ENCODE measurements at regions not wholly inside any gene's neighbourhood (a gene's known extent, or its start where the extent isn't known, plus 50 kb on each side); places are given as distances from the start of the nearest gene placed in this dataset.

GRCh38 chr6:90450268-90450953 is 136.5 kb downstream of the MAP3K7 start:
- TF ChIP-seq, protein P1, sequence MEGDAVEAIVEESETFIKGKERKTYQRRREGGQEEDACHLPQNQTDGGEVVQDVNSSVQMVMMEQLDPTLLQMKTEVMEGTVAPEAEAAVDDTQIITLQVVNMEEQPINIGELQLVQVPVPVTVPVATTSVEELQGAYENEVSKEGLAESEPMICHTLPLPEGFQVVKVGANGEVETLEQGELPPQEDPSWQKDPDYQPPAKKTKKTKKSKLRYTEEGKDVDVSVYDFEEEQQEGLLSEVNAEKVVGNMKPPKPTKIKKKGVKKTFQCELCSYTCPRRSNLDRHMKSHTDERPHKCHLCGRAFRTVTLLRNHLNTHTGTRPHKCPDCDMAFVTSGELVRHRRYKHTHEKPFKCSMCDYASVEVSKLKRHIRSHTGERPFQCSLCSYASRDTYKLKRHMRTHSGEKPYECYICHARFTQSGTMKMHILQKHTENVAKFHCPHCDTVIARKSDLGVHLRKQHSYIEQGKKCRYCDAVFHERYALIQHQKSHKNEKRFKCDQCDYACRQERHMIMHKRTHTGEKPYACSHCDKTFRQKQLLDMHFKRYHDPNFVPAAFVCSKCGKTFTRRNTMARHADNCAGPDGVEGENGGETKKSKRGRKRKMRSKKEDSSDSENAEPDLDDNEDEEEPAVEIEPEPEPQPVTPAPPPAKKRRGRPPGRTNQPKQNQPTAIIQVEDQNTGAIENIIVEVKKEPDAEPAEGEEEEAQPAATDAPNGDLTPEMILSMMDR (IDR thresholded peaks at IDR 0.05; ENCODE audit: poor library complexity, severe bottlenecking) = no peak
- Histone ChIP-seq H3K27ac (ENCODE audit: poor library complexity, severe bottlenecking) (no peak overlapping the region), H3K27me3 (ENCODE audit: insufficient read depth, poor library complexity, severe bottlenecking) (no peaks in the 10 kb centered on the region), H3K4me1 (ENCODE audit: insufficient read depth, poor library complexity, severe bottlenecking) (peaks cover 8% of the 10 kb centered on the region), H3K4me3 (ENCODE audit: severe bottlenecking) (no peak overlapping the region), H3K36me3 (ENCODE audit: low read depth) (no peaks in the 10 kb centered on the region), H3K9me3 (ENCODE audit: severe bottlenecking) (no peaks in the 10 kb centered on the region)
- ATAC-seq (ENCODE audit: low read depth) (no peak), DNase-seq (ENCODE audit: low spot score) (no peak)

DNA sequence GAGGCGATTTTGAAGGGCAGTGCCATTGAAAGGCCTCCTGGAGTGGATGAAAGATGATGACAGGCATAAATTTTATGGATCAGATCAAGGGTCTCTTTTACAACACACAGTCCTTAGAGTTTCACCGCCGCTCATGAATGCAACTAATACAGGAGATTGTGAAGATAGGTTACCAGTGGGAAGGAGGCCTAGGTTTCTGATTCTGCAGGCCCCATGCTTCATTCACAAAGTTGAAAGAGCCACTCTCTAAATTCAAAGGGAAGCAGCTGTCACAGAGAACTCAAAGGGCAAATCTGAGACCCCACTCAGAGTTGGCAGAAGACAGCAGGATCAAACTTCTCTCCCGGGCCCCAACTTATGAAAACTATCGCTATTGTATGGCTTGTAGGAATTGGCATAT is 137.6 kb downstream of the MAP3K7 start:
- no peaks in the 10 kb centered on the region for H3K36me3 ChIP-seq (ENCODE audit: low read depth)
- no peaks in the 10 kb centered on the region for H3K27me3 ChIP-seq (ENCODE audit: insufficient read depth, poor library complexity, severe bottlenecking)
- no peak for ATAC-seq (ENCODE audit: low read depth)
- no peaks in the 10 kb centered on the region for H3K9me3 ChIP-seq (ENCODE audit: severe bottlenecking)
- no peak for DNase-seq (ENCODE audit: low spot score)
- TF ChIP-seq, protein P1 (IDR thresholded peaks at IDR 0.05; ENCODE audit: poor library complexity, severe bottlenecking) = no peak
- H3K27ac ChIP-seq (ENCODE audit: poor library complexity, severe bottlenecking) = no peak overlapping the region
- H3K4me1 ChIP-seq (ENCODE audit: insufficient read depth, poor library complexity, severe bottlenecking) = peaks cover under 1% of the 10 kb centered on the region
- no peak overlapping the region for H3K4me3 ChIP-seq (ENCODE audit: severe bottlenecking)

GRCh38 chr6:90448836-90449235 is 138.0 kb downstream of the MAP3K7 start:
- H3K9me3 ChIP-seq (ENCODE audit: severe bottlenecking) = no peaks in the 10 kb centered on the region
- ATAC-seq (ENCODE audit: low read depth) (no peak), DNase-seq (ENCODE audit: low spot score) (no peak)
- no peaks in the 10 kb centered on the region for H3K36me3 ChIP-seq (ENCODE audit: low read depth)
- TF ChIP-seq, protein P1 (IDR thresholded peaks at IDR 0.05; ENCODE audit: poor library complexity, severe bottlenecking) = no peak
- no peak overlapping the region for H3K27ac ChIP-seq (ENCODE audit: poor library complexity, severe bottlenecking)
- H3K27me3 ChIP-seq (ENCODE audit: insufficient read depth, poor library complexity, severe bottlenecking) = no peaks in the 10 kb centered on the region
- no peaks in the 10 kb centered on the region for H3K4me1 ChIP-seq (ENCODE audit: insufficient read depth, poor library complexity, severe bottlenecking)
- no peak overlapping the region for H3K4me3 ChIP-seq (ENCODE audit: severe bottlenecking)

DNA sequence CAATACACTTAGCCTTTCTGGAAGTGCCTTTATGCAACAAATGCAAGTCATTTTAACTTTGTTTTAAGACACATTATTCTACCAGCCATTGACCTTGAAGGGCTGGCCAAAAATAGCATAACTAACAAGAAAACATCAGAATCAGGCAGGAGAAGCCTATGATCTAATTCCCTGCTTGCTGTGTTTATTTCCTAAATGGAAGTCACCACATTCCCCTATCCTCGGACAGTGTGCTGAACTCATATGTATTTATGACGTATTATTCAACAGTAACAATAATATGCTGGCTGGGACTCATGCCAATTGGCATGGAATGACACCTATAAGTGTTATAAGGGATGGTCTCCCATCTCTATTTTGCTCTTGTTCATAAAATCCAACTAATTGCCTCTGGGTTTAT is 140.7 kb downstream of the MAP3K7 start:
- ATAC-seq (ENCODE audit: low read depth) (no peak; the same call in 2 of the 3 replicates), DNase-seq (ENCODE audit: low spot score) (no peak)
- H3K9me3 ChIP-seq (ENCODE audit: severe bottlenecking) = no peaks in the 10 kb centered on the region
- no peaks in the 10 kb centered on the region for H3K36me3 ChIP-seq (ENCODE audit: low read depth)
- H3K27ac ChIP-seq (ENCODE audit: poor library complexity, severe bottlenecking) = no peak overlapping the region
- TF ChIP-seq, protein P1 (IDR thresholded peaks at IDR 0.05; ENCODE audit: poor library complexity, severe bottlenecking) = no peak
- no peak overlapping the region for H3K4me3 ChIP-seq (ENCODE audit: severe bottlenecking)
- H3K4me1 ChIP-seq (ENCODE audit: insufficient read depth, poor library complexity, severe bottlenecking) = no peaks in the 10 kb centered on the region
- H3K27me3 ChIP-seq (ENCODE audit: insufficient read depth, poor library complexity, severe bottlenecking) = no peaks in the 10 kb centered on the region

DNA sequence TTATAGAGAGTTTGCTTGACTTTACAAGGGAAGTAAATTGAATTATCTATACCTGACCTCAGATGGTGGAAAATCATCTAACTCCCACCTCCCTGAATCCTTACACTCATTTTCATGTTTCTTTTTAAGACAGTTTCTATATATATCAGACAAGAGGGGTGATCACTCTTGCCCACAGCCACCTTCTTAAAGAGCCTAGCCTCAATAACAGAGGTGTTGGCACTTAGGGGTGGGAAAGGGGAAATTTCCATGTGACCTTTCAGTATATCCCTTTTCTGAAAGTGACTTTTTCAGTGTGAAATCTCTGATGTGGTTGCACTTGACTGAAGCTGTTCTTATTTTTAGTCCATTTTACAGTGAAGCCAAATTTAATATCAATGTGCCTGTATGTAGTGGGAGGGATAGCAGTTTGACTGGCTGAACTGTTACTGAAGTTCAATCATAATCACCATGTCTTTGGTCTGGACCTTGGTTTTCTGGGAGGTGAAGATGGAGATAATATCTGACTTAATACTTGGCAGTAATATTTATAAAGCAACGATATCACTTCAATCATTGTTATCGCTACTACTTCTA is 141.3 kb downstream of the MAP3K7 start:
- Histone ChIP-seq H3K9me3 (ENCODE audit: severe bottlenecking) (no peaks in the 10 kb centered on the region), H3K27ac (ENCODE audit: poor library complexity, severe bottlenecking) (no peak overlapping the region), H3K36me3 (ENCODE audit: low read depth) (no peaks in the 10 kb centered on the region), H3K27me3 (ENCODE audit: insufficient read depth, poor library complexity, severe bottlenecking) (no peaks in the 10 kb centered on the region), H3K4me1 (ENCODE audit: insufficient read depth, poor library complexity, severe bottlenecking) (no peaks in the 10 kb centered on the region), H3K4me3 (ENCODE audit: severe bottlenecking) (no peak overlapping the region)
- ATAC-seq (ENCODE audit: low read depth) (no peak), DNase-seq (ENCODE audit: low spot score) (no peak)
- TF ChIP-seq, protein P1 (IDR thresholded peaks at IDR 0.05; ENCODE audit: poor library complexity, severe bottlenecking) = no peak
